ENCODE measurements at regions not wholly inside any gene's neighbourhood (a gene's known extent, or its start where the extent isn't known, plus 50 kb on each side); places are given as distances from the start of the nearest gene placed in this dataset.

DNA sequence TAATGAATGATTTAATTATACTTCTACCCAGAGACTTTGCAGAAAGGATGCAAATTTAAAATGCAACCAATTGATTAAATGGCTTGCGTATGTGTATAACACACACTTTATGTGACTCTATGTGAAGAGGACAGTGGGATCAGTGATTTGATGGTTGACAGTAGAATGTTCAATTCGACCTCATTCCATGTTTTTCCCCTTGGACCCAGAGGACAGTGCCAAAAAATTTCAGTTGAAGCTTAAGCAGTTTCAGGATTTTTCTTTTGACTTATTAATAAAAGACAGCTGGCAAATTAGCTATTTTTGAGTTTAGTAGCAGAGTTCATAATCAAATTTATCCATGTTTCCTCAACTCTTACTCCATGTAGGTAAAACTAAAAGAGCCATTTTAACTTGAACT, 742.4 kb upstream of the NR2F2 start:
- Histone ChIP-seq H3K27me3 (ENCODE audit: low read depth, low read length) (no peaks in the 10 kb centered on the region), H3K9me3 (ENCODE audit: insufficient read depth, low read length) (no peaks in the 10 kb centered on the region), H3K4me1 (ENCODE audit: low read length) (no peaks in the 10 kb centered on the region), H3K9ac (ENCODE audit: low read length) (no peak overlapping the region), H3K27ac (ENCODE audit: low read length) (no peak overlapping the region), H4K20me1 (ENCODE audit: insufficient read depth, low read length) (no peaks in the 10 kb centered on the region), H3K4me2 (ENCODE audit: low read length) (no peak overlapping the region), H3K79me2 (ENCODE audit: low read length) (no peaks in the 10 kb centered on the region), H3K36me3 (replicated peaks; ENCODE audit: low read depth, low read length) (no peaks in the 10 kb centered on the region), H2AFZ (ENCODE audit: low read depth, low read length) (no peak overlapping the region), H3K4me3 (ENCODE audit: low read length) (no peak overlapping the region)
- TF ChIP-seq CTCF (IDR thresholded peaks at IDR 0.05; ENCODE audit: low read depth, low read length) (no peak), EZH2phosphoT487 (IDR thresholded peaks at IDR 0.05; ENCODE audit: low read depth) (no peak)

DNA sequence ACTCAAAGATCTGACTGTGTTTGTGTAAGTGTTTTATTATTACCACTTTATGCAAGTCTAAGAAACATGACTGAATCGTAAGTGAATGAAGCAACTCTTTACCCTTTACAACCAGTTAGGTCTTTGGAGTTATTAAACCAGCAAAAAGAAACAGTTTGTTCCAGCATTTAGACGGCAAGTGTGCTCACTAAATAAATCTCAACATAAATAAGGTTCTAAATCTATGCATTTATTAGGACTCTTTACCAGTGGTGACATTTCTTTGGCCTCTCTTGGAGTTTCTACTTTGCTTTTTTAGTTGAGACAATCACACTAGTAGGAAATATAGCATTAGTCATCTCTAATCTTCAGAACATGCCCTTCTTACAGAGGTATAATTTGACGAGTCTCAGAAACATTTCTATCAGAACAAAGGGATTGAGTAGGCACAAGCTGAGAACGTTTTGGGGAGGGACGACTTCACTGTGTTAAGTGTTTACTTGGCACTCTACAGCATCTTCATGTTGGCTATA, 739.9 kb upstream of the NR2F2 start:
- H3K27ac ChIP-seq (ENCODE audit: low read length): no peak overlapping the region
- H3K9me3 ChIP-seq (ENCODE audit: insufficient read depth, low read length): no peaks in the 10 kb centered on the region
- H3K36me3 ChIP-seq (replicated peaks; ENCODE audit: low read depth, low read length): no peaks in the 10 kb centered on the region
- H2AFZ ChIP-seq (ENCODE audit: low read depth, low read length): no peak overlapping the region
- no peak overlapping the region for H3K4me2 ChIP-seq (ENCODE audit: low read length)
- TF ChIP-seq EZH2phosphoT487 (IDR thresholded peaks at IDR 0.05; ENCODE audit: low read depth): no peak
- no peak for TF ChIP-seq CTCF (IDR thresholded peaks at IDR 0.05; ENCODE audit: low read depth, low read length)
- no peak overlapping the region for H3K4me3 ChIP-seq (ENCODE audit: low read length)
- H3K9ac ChIP-seq (ENCODE audit: low read length): no peak overlapping the region
- H3K27me3 ChIP-seq (ENCODE audit: low read depth, low read length): no peaks in the 10 kb centered on the region
- no peaks in the 10 kb centered on the region for H3K4me1 ChIP-seq (ENCODE audit: low read length)
- no peaks in the 10 kb centered on the region for H4K20me1 ChIP-seq (ENCODE audit: insufficient read depth, low read length)
- no peaks in the 10 kb centered on the region for H3K79me2 ChIP-seq (ENCODE audit: low read length)

DNA sequence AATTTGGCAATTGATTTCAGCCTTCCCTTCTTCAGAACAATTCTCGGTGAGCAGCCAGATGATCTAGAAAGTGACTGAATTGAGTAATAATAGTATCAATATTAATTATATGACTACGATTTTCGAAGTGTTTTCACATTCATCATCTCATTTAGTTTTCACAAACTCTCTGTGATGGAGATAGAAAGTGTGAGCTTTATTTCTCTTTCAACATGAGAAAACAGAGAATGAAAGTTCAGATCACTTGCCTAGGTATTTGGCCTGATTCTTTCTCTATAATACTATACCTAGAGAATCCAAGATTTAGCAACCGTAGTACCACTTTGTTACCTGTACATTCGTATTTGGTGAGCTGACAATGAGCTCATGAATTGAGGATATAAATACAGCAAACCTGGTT, 739.2 kb upstream of the NR2F2 start:
- Histone ChIP-seq H3K4me2 (ENCODE audit: low read length) (no peak overlapping the region), H3K27ac (ENCODE audit: low read length) (no peak overlapping the region), H3K27me3 (ENCODE audit: low read depth, low read length) (no peaks in the 10 kb centered on the region), H3K4me1 (ENCODE audit: low read length) (no peaks in the 10 kb centered on the region), H3K4me3 (ENCODE audit: low read length) (no peak overlapping the region), H3K79me2 (ENCODE audit: low read length) (no peaks in the 10 kb centered on the region), H3K9ac (ENCODE audit: low read length) (no peak overlapping the region), H2AFZ (ENCODE audit: low read depth, low read length) (no peak overlapping the region), H3K36me3 (replicated peaks; ENCODE audit: low read depth, low read length) (no peaks in the 10 kb centered on the region), H3K9me3 (ENCODE audit: insufficient read depth, low read length) (no peaks in the 10 kb centered on the region), H4K20me1 (ENCODE audit: insufficient read depth, low read length) (no peaks in the 10 kb centered on the region)
- TF ChIP-seq EZH2phosphoT487 (IDR thresholded peaks at IDR 0.05; ENCODE audit: low read depth) (no peak), CTCF (IDR thresholded peaks at IDR 0.05; ENCODE audit: low read depth, low read length) (no peak)

- H2AFZ ChIP-seq (ENCODE audit: low read depth, low read length): no peak overlapping the region
- H3K9me3 ChIP-seq (ENCODE audit: insufficient read depth, low read length): no peaks in the 10 kb centered on the region
- H3K36me3 ChIP-seq (replicated peaks; ENCODE audit: low read depth, low read length): no peaks in the 10 kb centered on the region
- H3K27me3 ChIP-seq (ENCODE audit: low read depth, low read length): no peaks in the 10 kb centered on the region
- H4K20me1 ChIP-seq (ENCODE audit: insufficient read depth, low read length): no peaks in the 10 kb centered on the region
- no peak overlapping the region for H3K9ac ChIP-seq (ENCODE audit: low read length)
- H3K4me1 ChIP-seq (ENCODE audit: low read length): no peaks in the 10 kb centered on the region
- H3K27ac ChIP-seq (ENCODE audit: low read length): no peak overlapping the region
- no peak overlapping the region for H3K4me3 ChIP-seq (ENCODE audit: low read length)
- no peaks in the 10 kb centered on the region for H3K79me2 ChIP-seq (ENCODE audit: low read length)
- TF ChIP-seq CTCF (IDR thresholded peaks at IDR 0.05; ENCODE audit: low read depth, low read length) (no peak), EZH2phosphoT487 (IDR thresholded peaks at IDR 0.05; ENCODE audit: low read depth) (no peak)
- H3K4me2 ChIP-seq (ENCODE audit: low read length): no peak overlapping the region
These were observed 738.6 kb upstream of the NR2F2 start for GRCh38 chr15:95591886-95592285.

Data from OCI-LY3 (cell line).